HG03565 (cell line): ENCODE measurements at regions not wholly inside any gene's neighbourhood (a gene's known extent, or its start where the extent isn't known, plus 50 kb on each side); places are given as distances from the start of the nearest gene placed in this dataset.

Experiments used
- ATAC-seq: cut with Tn5 transposase; IDR thresholded peaks from one replicate; pipeline ENCODE4 v1.9.1; 2021; ENCODE audit warnings: mild to moderate bottlenecking, moderate library complexity; ENCODE audit not compliant: unreplicated experiment

- no peak for ATAC-seq
These were observed 221.3 kb downstream of the ACKR3 start for GRCh38 chr2:236790963-236791362.

GRCh38 chr2:236793023-236794011 is 223.7 kb downstream of the ACKR3 start:
- ATAC-seq = no peak

GRCh38 chr2:236794176-236794957 is 224.7 kb downstream of the ACKR3 start:
- ATAC-seq = no peak

- no peak for ATAC-seq
These were observed 225.7 kb downstream of the ACKR3 start for GRCh38 chr2:236795169-236795860.

GRCh38 chr2:236795861-236796219 is 226.2 kb downstream of the ACKR3 start:
- ATAC-seq = no peak

- ATAC-seq = no peak
These were observed 226.6 kb downstream of the ACKR3 start for GRCh38 chr2:236796236-236796635.

GRCh38 chr2:236797411-236797810 is 227.8 kb downstream of the ACKR3 start:
- no peak for ATAC-seq

- no peak for ATAC-seq
These were observed 228.9 kb downstream of the ACKR3 start for GRCh38 chr2:236798491-236798890.

- no peak for ATAC-seq
These were observed 229.9 kb downstream of the ACKR3 start for GRCh38 chr2:236799391-236800026.

GRCh38 chr2:236802862-236803261 is 233.2 kb downstream of the ACKR3 start:
- ATAC-seq = no peak

- ATAC-seq = no peak
These were observed 234.0 kb downstream of the ACKR3 start for GRCh38 chr2:236803621-236804020.

- no peak for ATAC-seq
These were observed 236.3 kb downstream of the ACKR3 start for GRCh38 chr2:236805800-236806531.

- ATAC-seq = no peak
These were observed 240.1 kb downstream of the ACKR3 start for GRCh38 chr2:236809716-236810115.

GRCh38 chr2:236811062-236811656 is 241.5 kb downstream of the ACKR3 start:
- no peak for ATAC-seq

- ATAC-seq = no peak
These were observed 244.1 kb downstream of the ACKR3 start for GRCh38 chr2:236813766-236814165.

GRCh38 chr2:236814593-236814992 is 245.0 kb downstream of the ACKR3 start:
- ATAC-seq = no peak

- ATAC-seq = no peak
These were observed 246.1 kb downstream of the ACKR3 start for GRCh38 chr2:236815746-236816145.

- ATAC-seq = no peak
These were observed 246.9 kb downstream of the ACKR3 start for GRCh38 chr2:236816197-236817170.
